Peyer's patch (tissue), 4 donors: ENCODE measurements at regions not wholly inside any gene's neighbourhood (a gene's known extent, or its start where the extent isn't known, plus 50 kb on each side); places are given as distances from the start of the nearest gene placed in this dataset.

Experiments used
- CTCF ChIP-seq, 6 experiments: fragments of 450-650 bp in 4 of 6; fragments of 200-600 bp in 2 of 6; sonication (generic) in 1 of 6; IDR thresholded peaks; one replicate each; pipeline ENCODE4 v1.5.1; 2017 to 2019; ENCODE audit warnings: antibody characterized with exemption in 6 of 6, mild to moderate bottlenecking in 3 of 6, moderate library complexity in 1 of 6
- POLR2A ChIP-seq, 2 donors: fragments of 450-650 bp; IDR thresholded peaks; one replicate each; pipeline ENCODE4 v1.5.1; 2017; ENCODE audit warnings: antibody characterized with exemption in 2 of 2, mild to moderate bottlenecking in 2 of 2, moderate library complexity in 2 of 2

GRCh38 chrX:122788216-122788615, 395.9 kb upstream of the GRIA3 start:
- TF ChIP-seq POLR2A (IDR thresholded peaks at IDR 0.05) = no peak
- no peak for TF ChIP-seq CTCF (IDR thresholded peaks at IDR 0.05)
